HG03175 (cell line): ENCODE measurements at regions not wholly inside any gene's neighbourhood (a gene's known extent, or its start where the extent isn't known, plus 50 kb on each side); places are given as distances from the start of the nearest gene placed in this dataset.

Source experiments
- ATAC-seq: cut with Tn5 transposase; IDR thresholded peaks from one replicate; pipeline ENCODE4 v1.9.1; 2021; ENCODE audit warnings: mild to moderate bottlenecking, moderate library complexity; ENCODE audit not compliant: unreplicated experiment

DNA sequence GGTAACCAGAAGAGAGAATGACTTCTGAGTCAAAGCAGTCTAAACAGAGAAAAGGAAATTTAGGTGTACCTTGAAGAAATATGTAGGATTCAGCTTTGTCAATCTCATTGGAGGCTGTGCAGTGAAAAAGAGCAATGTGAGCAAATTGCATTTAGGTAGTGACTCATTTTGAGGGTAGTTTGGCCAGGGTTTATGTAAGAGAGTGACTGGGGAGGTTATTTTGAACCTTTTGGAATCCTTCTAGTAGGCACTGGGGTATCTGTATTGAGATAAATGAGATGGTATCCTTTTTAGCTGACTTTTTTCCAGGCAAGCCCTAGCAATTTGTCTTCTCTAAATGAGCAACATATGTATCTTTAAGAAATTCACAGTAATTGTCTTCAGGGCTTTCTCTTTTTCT, 95.9 kb downstream of the DISP1 start:
- ATAC-seq: no peak

DNA sequence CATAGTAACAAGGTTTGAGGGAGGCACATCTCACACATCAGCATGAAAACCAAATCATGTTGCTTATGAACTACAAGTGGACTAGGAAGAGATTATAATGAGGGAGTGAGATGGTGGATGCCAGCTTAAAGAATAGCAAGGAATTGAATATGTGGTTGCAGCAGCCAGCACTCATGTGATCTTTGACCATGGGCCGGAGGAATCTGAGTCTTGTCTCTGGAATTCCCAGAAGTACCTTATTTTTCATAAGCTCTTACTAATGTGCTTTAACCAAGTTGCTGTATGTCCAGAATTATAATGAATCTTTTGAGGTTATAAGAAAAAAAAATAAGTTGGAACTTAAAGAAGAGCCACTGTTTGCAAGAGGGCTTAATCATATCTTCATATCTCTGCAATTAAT, 97.0 kb downstream of the DISP1 start:
- no peak for ATAC-seq

DNA sequence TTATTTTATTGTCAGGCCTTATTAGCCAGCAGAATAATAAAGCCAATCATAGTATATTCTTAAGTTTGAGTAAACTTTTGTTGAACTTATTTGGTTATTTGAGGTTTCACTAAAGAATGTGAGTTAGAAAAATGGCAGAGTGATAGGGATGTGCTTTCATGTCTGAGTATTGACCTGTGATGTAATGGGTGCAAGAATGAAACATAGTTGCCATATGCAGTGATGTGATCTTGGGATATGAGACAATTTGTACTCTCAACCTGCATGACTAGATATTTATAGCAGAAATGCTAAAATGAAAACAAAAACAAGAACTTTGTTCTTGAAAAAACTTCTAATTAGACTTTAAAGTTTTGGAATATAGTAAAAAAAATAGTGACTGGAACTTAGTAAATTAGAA, 97.9 kb downstream of the DISP1 start:
- ATAC-seq: no peak

DNA sequence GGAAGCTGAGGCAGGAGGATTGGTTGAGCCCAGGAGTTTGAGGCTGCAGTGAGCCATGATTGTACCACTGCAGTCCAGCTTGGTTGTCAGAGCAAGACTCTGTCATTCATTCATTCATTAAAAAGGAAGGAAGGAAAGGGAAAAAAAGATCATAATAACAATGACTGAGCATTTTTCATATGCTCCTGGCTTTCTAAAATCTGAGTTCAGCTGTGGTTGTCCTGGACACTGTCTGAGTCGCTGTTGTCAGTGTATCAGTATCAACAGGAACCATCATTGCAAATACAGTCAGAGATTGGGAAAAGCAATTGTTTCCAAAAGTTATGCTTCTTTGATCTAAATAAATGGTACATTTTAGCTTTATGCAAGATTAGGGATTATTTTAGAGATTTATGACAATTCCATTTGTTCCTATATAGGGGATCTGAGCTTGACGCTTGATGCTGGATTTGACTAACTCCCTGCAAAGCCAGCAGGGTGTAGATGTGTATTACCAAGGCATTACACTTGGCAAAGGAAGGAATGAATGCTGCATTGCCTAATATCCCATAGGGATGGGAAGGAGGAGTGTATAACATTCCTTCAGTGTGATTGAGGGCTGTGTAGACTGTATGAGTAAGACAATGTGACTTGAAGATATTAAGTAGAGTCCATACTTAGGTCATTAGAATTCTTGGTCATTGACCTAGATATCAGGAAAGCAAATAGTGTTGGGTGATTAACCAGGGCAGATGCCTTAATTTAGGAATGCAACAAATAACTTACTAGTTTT, 100.2 kb downstream of the DISP1 start:
- no peak for ATAC-seq

DNA sequence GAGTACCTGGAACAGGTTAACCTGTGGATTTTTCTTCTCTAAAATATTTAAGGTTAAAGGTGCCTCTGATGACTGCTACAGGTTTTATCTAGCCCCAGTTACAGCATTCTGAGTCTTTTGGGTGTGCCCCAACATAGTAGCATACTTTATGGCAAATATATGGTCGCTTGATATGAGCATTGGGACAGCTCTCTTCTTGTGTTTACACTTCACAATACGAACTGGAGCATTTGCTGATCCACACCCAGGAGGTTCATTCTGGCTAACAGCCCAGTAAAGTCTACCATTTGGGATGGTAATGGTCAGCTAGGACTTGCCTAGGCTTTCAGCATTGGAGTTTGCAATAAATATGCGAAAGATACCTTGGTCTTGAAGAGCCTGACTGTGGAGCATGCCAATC, 101.3 kb downstream of the DISP1 start:
- ATAC-seq: no peak

DNA sequence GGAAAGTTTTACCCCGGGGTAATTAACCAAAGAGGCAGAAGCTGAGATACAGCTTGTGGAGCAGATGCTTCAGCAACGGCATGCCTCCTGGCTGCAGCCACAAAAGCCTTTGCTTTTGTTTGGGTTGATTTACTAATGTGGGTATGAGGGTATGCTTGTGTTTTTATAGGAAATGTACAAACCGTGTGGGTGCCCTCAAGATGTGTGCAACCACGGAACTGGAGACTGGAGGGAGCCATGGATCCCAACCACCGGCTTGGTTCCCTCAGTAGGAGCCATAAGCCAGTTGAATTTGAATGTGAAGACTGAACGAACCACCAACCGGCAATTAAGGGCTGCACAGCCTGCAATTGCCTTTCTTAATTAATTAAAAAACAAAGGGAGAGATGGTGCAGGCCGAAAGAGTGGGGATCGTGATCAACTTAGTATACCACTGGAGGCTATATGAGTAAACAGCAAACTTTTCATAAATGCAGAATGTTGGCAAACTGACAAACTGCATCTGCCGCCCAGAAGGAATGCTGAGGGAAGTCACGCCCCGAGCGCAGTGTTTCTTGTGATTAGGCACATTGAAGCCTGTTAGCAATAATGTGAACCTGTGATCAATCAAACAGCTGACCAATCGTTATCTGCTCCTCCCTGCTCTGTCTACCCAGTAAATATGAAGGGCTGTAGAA, 104.1 kb downstream of the DISP1 start:
- no peak for ATAC-seq

DNA sequence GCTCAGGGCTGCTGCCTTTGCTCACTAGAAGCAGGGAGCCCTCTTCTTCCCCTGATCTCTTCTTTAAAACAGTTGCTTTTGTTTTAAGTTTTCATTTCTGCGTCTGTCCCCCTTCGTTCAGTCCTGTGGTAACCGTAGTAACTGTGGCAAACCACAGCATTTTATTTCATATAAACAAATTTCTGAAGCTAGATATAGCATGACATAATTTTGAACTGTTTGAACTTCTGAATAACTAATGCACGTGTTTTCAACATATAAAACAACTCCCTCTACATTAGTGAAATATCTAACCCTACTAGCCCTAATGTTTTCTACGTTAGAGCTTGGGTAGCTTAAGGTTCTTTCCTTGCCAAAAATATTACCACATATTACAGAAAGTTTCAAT, 104.6 kb downstream of the DISP1 start:
- ATAC-seq: no peak

DNA sequence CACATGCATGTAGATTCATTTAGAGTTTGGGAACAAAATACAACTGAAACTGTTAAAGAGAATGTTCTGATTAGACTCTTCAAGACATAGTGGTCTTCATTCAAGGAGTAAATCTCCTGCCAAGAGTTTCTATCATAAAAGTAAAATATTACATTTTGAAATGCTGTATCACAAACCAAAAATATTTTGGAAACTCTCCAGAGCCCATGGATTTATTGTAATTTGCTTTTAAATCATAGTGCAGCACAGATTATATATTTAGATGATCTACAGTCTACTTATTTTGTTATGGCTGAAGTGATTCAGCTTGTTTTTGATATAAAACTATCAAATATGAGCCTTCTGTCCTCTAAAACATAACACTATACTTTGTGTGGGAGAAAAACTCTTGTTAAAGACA, 105.3 kb downstream of the DISP1 start:
- no peak for ATAC-seq

DNA sequence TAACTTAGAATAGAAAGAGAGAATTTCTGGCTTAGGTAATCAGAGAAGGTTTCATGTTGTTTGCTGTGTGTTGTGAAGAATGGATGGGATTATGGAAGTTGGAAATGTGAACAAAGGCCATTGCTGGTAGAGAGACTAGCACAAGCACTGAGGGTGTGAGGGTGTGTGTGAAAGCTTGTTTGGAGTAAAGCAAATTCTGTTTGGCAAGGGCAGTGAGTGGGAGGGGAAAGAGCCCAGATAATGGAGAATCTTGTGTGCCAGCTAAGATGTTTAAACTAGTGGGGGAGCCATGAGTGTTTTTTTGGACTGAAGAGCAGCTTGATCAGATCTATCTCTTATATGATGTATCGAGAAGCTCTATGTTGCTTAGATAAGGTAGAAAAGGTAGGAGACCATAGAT, 107.1 kb downstream of the DISP1 start:
- ATAC-seq: no peak

DNA sequence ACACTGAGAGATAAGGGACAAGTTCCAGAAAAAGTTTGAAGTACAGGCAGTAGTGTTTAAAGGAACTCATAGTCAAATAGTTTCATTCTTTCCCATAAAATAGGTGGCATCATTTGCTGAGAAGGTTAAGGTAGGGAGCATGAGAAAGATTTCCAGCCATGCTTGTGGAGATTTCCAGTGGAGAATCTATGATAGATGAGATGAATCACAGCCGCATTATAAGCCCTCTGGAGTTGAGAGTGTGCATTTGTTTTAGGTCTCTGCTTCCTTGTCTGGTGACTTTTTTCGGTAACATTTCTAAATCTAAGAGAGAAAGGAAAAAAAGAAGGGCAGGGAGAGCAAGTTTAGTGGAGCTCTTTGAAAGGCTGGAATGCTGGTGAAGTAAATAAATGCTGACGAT, 108.7 kb downstream of the DISP1 start:
- ATAC-seq: no peak

DNA sequence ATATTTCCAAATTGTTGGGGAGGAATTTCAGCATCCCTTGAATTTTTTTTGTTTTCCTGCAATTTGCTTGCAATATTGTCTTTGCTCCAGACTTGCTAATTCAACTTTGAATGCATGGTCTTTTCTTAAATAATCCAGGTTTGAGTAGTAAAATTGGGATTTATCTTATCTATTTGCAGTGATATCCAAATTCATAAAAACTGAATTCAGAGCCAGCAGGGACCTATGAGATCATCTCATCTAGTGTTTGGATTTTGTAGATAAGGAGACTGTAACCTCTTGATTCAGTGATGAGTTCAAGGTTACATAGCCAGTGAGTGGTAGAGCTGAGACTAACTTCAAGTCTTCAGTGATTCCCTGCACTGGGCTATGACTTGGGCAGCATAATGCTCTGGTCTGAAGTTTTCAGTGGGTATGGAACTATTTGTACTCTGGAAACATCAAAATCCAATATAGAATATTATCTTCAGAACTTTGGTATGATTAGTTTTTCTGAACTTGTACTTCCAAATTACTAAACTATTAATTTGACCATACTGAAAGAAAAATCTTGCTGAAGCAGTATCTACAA, 109.4 kb downstream of the DISP1 start:
- ATAC-seq: no peak

DNA sequence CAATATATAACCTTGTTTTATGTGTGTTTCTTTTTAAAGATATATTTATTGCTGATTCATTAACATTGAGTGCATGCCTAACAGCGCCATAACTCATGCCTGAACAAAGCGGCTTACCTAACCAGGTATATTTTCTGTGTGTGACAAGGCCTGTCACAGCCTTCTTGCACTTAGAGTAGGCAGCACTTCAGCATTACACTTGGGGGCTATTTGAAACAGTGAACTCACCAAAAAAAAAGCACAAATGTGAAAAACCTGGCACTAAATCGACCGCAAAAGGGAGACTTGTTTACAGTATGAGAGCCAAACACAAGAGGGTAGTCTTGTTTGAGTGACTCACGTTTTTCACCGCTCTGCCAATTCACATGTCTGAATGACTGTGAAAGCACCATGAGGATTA, 111.7 kb downstream of the DISP1 start:
- ATAC-seq: no peak

DNA sequence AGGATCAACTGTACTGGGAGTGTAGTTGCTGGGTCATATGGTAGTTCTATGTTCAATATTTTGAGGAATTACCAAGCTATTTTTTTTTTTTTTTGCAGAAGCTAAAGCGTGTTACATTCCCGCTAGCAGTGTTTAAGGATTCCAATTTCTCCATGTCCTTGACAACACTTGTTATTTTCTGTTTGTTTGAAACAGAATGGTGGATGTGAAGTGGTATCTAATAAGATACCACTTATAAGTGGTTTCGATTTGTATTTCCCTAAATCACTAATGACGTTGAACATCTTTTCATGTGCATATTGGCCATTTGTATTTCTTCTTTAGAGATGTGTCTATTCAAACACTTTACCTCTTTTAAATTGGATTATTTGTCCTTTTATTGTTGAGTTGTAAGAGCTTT, 112.2 kb downstream of the DISP1 start:
- no peak for ATAC-seq

DNA sequence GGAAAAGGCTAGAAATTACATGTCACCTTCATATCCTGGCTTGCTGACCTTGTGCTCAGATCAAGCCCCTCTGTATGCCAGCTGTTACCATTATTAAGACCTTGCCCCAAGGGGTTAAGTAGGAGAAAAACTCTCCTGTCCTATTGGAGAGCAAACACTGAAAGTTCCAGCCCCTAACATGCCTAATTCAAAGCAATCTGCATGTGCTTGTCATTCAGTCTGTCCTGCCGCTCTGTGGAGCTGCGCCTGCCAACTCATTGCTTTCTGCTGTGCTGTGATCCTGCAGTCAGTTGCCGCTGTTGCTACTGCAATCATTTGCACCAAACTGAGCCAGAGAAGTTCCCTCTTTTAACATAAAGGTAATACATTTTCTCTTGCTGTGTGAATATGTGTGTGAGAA, 113.4 kb downstream of the DISP1 start:
- ATAC-seq: no peak

DNA sequence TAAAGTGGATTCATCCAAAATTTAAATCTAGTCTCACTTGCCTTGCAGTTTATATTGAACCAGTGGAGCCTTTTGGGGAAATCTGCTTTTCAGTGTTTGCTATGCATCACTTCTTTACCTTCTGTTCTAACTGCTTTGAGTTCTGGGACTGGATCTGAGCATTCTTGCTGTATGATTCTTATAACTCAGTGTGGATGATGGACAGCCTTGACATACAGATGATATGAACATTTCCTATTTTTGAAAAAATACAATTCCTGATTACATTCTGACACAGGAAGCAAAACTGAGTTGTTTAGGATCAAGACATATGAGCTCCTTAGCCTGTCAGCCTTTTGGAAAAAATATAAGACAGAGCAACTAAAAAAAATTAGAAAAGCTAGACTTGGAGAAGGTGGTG, 115.2 kb downstream of the DISP1 start:
- no peak for ATAC-seq

DNA sequence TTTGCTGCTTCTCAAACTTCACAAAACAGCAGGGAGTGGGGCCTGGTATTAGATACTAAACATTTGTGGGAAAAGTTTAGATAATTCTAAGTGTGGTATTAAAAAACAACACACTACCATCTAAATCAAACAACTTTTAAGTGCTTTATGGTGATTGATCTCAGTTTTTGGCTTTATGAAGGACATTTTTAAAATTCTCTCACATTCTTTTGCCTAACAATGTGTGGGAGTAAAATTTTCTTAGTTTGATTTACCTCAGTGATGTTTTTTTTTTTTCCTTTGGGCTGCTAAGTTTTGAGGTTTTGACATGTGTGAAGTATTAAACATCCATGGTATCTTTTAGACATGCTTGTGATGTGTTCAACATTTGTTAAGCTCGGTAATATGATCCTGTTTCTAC, 116.2 kb downstream of the DISP1 start:
- no peak for ATAC-seq

DNA sequence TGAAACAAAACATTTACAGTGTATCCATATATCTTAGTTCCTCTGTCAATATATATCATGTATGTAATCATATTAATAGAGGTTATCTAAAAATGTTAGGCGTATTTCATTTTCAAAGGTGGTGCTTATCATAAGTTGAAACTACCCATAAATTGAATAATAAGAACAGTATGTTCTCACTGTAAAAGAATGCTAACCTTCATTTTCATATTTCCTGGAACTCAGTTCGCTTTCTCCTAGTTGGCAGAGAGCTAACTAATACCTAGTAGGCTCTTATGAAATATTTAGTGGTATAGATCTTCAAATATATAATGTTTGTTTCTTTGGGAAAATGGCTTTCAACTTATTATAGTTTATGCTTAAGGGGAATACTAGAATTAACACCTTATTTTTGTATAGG, 118.4 kb downstream of the DISP1 start:
- no peak for ATAC-seq

DNA sequence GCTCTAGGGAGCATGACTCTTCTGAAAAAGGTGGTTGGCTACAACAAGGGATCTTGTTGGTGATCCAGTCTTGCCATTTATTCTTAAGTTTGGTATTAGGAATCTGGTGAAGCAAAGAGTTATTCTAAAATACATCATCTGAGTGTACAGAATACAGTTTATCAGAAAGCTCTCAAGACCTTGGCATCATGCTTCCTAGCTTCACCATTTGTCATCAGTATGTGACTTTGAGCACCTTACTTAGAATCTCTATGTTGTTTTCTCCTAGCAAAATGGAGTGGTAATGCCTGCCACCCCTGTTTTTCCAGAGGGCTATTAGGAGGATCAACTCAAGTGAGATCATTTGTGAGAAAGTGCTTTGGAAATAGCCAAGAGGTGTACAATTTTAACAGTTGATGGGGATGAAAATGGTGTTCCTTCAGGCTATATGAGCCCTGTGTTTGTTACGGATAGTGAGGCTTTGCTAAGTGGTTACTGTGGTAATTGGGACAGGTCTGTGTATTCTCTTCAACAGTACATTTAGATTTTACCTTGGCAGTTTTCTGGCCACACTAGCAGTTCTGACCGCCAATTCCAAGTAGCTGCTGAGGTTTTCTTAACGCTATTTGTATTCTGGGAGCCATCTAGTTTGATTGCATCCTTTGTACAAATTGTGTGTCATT, 120.5 kb downstream of the DISP1 start:
- no peak for ATAC-seq

DNA sequence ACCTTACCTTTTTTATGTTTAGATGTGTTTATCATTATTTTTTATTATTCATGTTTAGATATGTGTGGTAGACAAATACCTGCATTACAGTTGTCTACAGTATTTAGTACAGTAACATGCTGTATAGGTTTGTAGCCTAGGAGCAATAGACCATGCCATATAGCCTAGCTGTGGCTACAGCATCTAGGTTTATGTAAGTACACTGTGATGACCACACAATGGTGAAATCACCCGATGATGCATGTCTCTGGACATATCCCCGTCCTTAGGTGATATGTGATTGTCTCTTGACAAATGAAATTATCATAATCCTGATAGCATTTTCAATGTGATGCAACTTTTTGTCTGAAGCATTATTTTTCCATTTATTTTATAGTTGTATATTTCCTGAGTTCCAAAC, 121.2 kb downstream of the DISP1 start:
- ATAC-seq: no peak

DNA sequence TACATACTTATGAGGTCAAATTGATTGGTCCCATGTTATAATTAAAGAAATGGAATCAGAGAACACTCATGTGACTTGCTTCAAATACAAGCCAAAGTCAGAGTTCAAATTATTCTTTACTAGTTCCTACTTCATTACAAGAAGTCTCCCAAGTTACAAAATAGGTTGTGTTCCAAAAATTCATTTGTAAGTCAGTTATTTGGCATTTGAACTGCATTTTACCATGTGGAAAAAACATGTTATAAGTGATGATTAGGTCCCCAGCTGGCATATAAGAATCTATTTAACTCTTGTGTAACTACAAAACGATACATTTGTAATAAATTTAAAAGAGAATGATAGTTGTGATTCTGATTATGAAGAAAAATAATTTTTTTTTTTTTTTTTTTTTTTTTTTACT, 124.1 kb downstream of the DISP1 start:
- no peak for ATAC-seq

DNA sequence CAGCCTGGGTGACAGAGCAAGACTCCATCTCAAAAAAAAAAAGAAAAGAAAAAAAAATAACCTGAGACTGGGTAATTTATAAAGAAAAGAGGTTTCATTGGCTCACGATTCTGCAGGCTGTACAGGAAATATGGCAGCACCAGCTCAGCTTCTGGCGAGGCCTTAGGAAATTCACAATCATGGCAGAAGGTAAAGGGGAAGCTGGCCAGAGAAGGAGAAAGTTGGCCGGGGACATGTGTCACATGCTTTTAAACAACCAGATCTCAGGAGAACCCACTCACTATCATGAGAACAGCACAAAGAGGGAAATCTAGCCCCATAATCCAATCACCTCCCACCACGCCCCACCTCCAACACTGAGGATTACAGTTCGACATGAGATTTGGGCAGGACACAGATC, 125.3 kb downstream of the DISP1 start:
- no peak for ATAC-seq

DNA sequence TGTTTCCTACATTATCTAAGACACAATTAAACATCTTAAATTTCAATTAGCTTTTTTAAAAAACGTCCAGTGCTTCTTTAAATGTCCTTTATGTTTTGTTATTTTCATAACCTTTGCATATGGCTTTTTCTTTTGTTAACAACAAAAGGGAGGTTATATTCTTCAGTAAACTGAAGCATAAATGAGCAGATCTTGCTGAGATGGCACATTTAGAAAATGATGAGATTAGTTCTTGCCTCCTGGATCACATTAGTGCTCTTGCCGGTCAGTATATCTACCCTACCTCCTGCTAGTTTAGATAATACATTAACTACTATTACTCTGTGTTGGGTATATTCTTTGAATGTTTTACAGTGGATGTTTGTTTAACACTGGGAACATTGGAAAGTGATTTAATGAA, 126.1 kb downstream of the DISP1 start:
- ATAC-seq: no peak
